GM12865 (cell line): ENCODE measurements at regions not wholly inside any gene's neighbourhood (a gene's known extent, or its start where the extent isn't known, plus 50 kb on each side); places are given as distances from the start of the nearest gene placed in this dataset.

Experiments used
- DNase-seq: peaks from one replicate; pipeline ENCODE4 v3.0.0; 2010; ENCODE audit warnings: low read depth
- H3K4me3 ChIP-seq: 2 replicates; pipeline ENCODE4 v1.5.1; 2011; ENCODE audit warnings: mild to moderate bottlenecking, low read depth, low read length, control low read depth
- CTCF ChIP-seq: IDR thresholded peaks from 2 replicates; pipeline ENCODE4 v1.5.1; 2011; ENCODE audit warnings: low read length, control low read depth, low read depth, inconsistent platforms; ENCODE audit not compliant: insufficient read depth; ENCODE audit errors: missing control alignments

DNA sequence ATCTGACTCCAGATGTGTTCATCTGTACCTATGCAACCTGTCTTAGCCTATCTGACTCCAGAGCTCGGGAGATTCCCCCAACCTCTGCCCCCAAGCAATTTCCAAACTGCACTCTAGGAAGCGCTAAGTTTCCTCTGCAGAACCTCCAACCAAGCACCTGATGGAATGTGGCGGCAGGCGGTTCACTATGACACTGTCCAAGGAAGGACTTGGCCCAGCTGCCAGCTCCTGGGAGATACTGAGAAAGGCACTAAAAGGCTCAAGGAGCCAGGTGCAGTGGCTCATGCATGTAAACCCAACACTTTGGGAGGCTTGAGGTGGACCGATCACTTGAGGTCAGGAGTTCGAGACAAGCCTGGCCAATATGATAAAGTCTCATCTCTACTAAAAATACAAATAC, 244.0 kb downstream of the BCL11B start:
- no peak for TF ChIP-seq CTCF
- no peak for DNase-seq
- H3K4me3 ChIP-seq = no peak overlapping the region

DNA sequence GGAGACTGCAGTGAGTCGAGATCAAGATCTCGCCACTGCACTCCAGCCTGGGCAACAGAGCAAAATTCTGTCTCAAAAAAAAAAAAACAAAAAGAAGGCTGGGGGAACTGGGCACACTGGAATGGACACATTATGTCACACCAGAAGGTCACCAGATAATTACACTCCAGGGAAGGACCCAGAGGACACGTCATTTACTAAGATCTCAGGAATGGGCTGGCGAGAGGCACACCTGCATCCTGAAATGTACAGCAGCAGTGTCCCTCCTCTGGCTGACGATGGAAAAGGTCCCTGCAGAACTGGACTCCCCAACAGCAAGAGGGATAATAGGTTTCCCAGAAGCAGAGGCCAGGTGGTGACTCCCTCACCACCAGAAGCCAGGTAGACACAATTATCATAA, 243.5 kb downstream of the BCL11B start:
- H3K4me3 ChIP-seq = no peak overlapping the region
- TF ChIP-seq CTCF = no peak
- DNase-seq = no peak

DNA sequence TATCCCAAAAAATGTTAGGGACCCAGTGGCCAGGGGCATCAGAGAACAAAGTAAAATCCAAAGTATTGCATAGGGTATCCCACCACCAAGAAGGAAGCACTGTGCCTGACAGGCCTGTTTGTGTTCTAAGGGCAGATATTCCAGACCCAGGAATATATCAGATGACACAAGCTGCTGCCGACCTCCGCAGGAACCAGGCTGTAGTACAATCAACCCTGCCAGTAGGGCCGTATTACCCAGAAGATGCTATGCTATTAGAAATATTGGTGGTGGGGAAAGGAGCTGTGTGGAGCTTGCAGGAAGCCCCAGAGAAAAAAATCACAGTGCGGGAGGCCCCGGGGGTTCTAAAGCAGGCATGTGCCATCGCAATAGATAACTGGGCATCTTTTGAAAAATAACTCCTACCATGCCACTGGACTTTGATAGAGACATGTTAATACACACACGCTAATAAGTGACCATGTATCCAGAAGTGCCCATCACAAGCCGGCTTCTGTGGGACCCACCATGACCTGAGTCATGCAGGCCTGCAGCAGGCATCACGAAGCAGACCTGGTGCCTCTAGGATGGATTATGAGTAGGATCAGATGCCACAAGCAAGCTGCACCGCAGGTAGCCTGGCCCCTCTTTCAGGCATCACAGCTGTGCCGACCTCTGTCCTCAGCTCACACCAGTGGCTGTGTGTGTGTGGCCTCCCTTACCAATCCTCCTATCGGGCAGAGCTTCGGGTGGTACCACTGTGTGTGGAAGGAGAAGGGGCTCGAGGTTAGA, 242.7 kb downstream of the BCL11B start:
- TF ChIP-seq CTCF = no peak
- no peak overlapping the region for H3K4me3 ChIP-seq
- DNase-seq = no peak

GRCh38 chr14:99029916-99030305, 242.1 kb downstream of the BCL11B start:
- no peak overlapping the region for H3K4me3 ChIP-seq
- no peak for DNase-seq
- no peak for TF ChIP-seq CTCF

DNA sequence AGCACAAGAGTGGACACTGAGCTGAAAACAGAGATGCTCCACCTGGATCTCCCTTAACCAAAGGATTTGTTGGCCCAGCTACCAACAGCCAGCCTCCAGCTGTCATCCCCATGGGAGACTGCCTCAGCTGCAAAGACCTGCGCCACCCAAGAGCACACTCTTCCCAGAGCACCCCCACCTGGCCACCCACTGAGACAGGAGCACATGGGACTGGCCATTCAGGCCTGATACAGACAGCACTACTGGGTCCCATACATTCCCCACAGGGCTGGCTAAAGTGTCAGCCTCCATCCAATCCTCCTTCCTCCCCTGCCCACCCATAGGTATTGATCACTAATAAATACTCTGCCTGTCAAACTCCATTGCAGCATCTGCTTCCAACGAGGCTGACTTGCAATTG, 241.5 kb downstream of the BCL11B start:
- TF ChIP-seq CTCF = no peak
- no peak for DNase-seq
- no peak overlapping the region for H3K4me3 ChIP-seq

- DNase-seq = no peak
- TF ChIP-seq CTCF = no peak
- no peak overlapping the region for H3K4me3 ChIP-seq
These were observed 239.2 kb downstream of the BCL11B start for GRCh38 chr14:99032759-99033158.

DNA sequence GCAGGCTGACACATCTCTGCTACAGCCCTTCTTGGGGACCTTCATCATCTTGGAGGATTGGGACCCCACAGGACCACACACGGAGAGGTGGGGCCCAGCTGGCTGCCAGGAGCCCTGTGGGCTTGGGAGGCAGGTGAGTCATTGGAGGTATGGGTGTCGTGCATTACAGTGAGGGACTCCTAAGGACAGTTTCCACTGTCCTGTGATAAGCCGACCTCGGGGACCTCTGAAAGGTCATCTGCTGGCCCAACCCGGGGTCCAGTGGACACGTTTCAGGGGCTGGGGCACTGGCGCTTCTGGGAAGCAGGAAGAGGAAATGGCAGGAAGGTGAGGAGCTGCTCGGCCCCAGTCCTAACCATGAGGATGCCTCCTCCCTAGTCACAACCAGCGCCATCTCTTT, 238.0 kb downstream of the BCL11B start:
- H3K4me3 ChIP-seq = no peak overlapping the region
- TF ChIP-seq CTCF = no peak
- DNase-seq = no peak
